ENCODE measurements at regions not wholly inside any gene's neighbourhood (a gene's known extent, or its start where the extent isn't known, plus 50 kb on each side); places are given as distances from the start of the nearest gene placed in this dataset.
A peak's percentile ranks its signal among the peaks of the same experiment; 100 is the strongest.

DNA sequence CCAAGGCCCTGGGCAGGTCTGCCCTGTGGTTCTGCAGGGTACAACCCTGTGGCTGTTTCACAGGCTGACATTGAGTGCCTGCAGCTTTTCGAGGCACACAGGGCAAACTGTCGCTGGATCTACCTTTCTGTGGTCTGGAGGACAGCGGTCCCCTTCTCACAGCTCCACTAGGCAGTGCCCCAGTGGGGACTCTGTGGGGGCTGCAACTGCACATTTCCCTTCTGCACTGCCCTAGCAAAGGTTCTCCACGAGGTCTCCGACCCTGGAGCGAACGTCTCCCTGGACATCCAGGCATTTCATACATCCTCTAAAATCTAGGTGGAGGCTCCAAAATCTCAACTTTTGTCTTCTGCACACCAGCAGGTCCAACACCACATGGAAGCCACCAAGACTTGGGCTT, 1645.2 kb upstream of the CDH6 start:
- Histone ChIP-seq H2AFZ (ENCODE audit: insufficient read depth, low read length, poor library complexity) (no peak overlapping the region), H3K79me1 (ENCODE audit: low read length) (peaks cover 5% of the 10 kb centered on the region), H3K4me1 (ENCODE audit: control insufficient read depth in 1 of 2, insufficient read depth in 2 of 2, low read length in 2 of 2) (peaks cover 3 to 9% of the 10 kb centered on the region in 2 experiments), H4K12ac (ENCODE audit: low read depth, low read length) (no peak overlapping the region), H3K18ac (ENCODE audit: low read length) (peak overlapping the region; percentile 59), H4K8ac (ENCODE audit: low read depth, low read length) (no peak overlapping the region), H2BK120ac (ENCODE audit: insufficient read depth, low read length, poor library complexity) (peak overlapping the region; percentile 43), H3K36me3 (ENCODE audit: control insufficient read depth in 1 of 2, insufficient read depth in 2 of 2, low read length in 2 of 2) (no peaks in the 10 kb centered on the region), H3K27ac (ENCODE audit: low read depth, low read length) (no peak overlapping the region), H3K79me2 (ENCODE audit: control insufficient read depth, insufficient read depth, low read length, poor library complexity) (no peaks in the 10 kb centered on the region), H3K4me2 (ENCODE audit: low read length) (no peak overlapping the region), H3K27me3 (ENCODE audit: insufficient read depth, low read length) (no peaks in the 10 kb centered on the region), H3K4me3 (ENCODE audit: low read depth, low read length) (no peak overlapping the region), H3K4ac (ENCODE audit: low read depth, low read length) (no peak overlapping the region), H3K9ac (ENCODE audit: low read length) (no peak overlapping the region), H3K14ac (ENCODE audit: low read length) (peak overlapping the region; percentile 52), H4K91ac (ENCODE audit: low read depth, low read length) (peak overlapping the region; percentile 1), H2BK5ac (ENCODE audit: low read depth, low read length, poor library complexity) (no peak overlapping the region), H2BK12ac (ENCODE audit: low read length) (peak overlapping the region; percentile 7), H2AK5ac (ENCODE audit: low read length) (peak overlapping the region; percentile 56), H3K9me3 (ENCODE audit: insufficient read depth, low read depth, low read length) (no peaks in the 10 kb centered on the region), H3K23ac (ENCODE audit: low read length) (no peak overlapping the region)
- no peak for DNase-seq
- WGBS (ENCODE audit: extremely low coverage, insufficient coverage, insufficient read length), result no CpG with 5 or more reads among the region's 7 CpGs

- H3K27ac ChIP-seq (ENCODE audit: low read depth, low read length), result no peak overlapping the region
- H2AK5ac ChIP-seq (ENCODE audit: low read length), result no peak overlapping the region
- no peaks in the 10 kb centered on the region for H3K9me3 ChIP-seq (ENCODE audit: insufficient read depth, low read depth, low read length)
- peaks cover 3 to 10% of the 10 kb centered on the region in 2 experiments for H3K4me1 ChIP-seq (ENCODE audit: control insufficient read depth in 1 of 2, insufficient read depth in 2 of 2, low read length in 2 of 2)
- H2BK12ac ChIP-seq (ENCODE audit: low read length), result no peak overlapping the region
- no peak overlapping the region for H2AFZ ChIP-seq (ENCODE audit: insufficient read depth, low read length, poor library complexity)
- H3K79me1 ChIP-seq (ENCODE audit: low read length), result peaks cover 5% of the 10 kb centered on the region
- H3K18ac ChIP-seq (ENCODE audit: low read length), result no peak overlapping the region
- H3K4ac ChIP-seq (ENCODE audit: low read depth, low read length), result no peak overlapping the region
- H2BK5ac ChIP-seq (ENCODE audit: low read depth, low read length, poor library complexity), result no peak overlapping the region
- no peaks in the 10 kb centered on the region for H3K27me3 ChIP-seq (ENCODE audit: insufficient read depth, low read length)
- H3K14ac ChIP-seq (ENCODE audit: low read length), result no peak overlapping the region
- WGBS (ENCODE audit: extremely low coverage, insufficient coverage, insufficient read length), result no CpG with 5 or more reads among the region's 6 CpGs
- no peak overlapping the region for H3K4me3 ChIP-seq (ENCODE audit: low read depth, low read length)
- H4K8ac ChIP-seq (ENCODE audit: low read depth, low read length), result no peak overlapping the region
- no peak overlapping the region for H3K4me2 ChIP-seq (ENCODE audit: low read length)
- no peaks in the 10 kb centered on the region for H3K79me2 ChIP-seq (ENCODE audit: control insufficient read depth, insufficient read depth, low read length, poor library complexity)
- H2BK120ac ChIP-seq (ENCODE audit: insufficient read depth, low read length, poor library complexity), result no peak overlapping the region
- H3K36me3 ChIP-seq (ENCODE audit: control insufficient read depth in 1 of 2, insufficient read depth in 2 of 2, low read length in 2 of 2), result no peaks in the 10 kb centered on the region
- no peak overlapping the region for H4K91ac ChIP-seq (ENCODE audit: low read depth, low read length)
- H4K12ac ChIP-seq (ENCODE audit: low read depth, low read length), result no peak overlapping the region
- DNase-seq, result no peak
- H3K9ac ChIP-seq (ENCODE audit: low read length), result no peak overlapping the region
- no peak overlapping the region for H3K23ac ChIP-seq (ENCODE audit: low read length)
Measured at GRCh38 chr5:29547236-29547865, 1646.1 kb upstream of the CDH6 start.

DNA sequence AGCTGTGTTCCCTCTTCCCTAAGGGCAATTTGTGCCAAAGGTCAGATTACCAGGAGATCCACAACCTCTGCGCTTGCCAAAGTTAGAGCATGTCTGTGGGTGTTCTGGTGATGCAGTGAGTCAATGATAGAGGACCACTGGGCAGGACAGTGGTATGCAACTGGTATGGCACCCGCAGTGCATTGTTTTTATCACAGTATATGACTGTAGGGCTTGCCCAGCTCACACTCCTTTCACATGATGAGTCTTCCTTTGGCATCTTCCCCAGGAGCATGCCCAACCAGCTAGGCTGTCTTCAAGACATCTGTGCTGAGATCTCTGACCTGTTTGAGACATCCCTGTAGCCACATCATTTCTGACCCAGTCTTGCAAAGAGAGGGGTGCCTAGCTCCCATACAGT, 1650.0 kb upstream of the CDH6 start:
- no CpG with 5 or more reads among the region's 2 CpGs for WGBS (ENCODE audit: extremely low coverage, insufficient coverage, insufficient read length)
- Histone ChIP-seq H3K9ac (ENCODE audit: low read length) (no peak overlapping the region), H3K36me3 (ENCODE audit: control insufficient read depth in 1 of 2, insufficient read depth in 2 of 2, low read length in 2 of 2) (peaks cover 0 to 3% of the 10 kb centered on the region in 2 experiments), H4K12ac (ENCODE audit: low read depth, low read length) (no peak overlapping the region), H3K4me3 (ENCODE audit: low read depth, low read length) (no peak overlapping the region), H2BK120ac (ENCODE audit: insufficient read depth, low read length, poor library complexity) (no peak overlapping the region), H3K79me1 (ENCODE audit: low read length) (peaks cover 3% of the 10 kb centered on the region), H2AFZ (ENCODE audit: insufficient read depth, low read length, poor library complexity) (no peak overlapping the region), H2AK5ac (ENCODE audit: low read length) (no peak overlapping the region), H2BK12ac (ENCODE audit: low read length) (no peak overlapping the region), H3K27ac (ENCODE audit: low read depth, low read length) (no peak overlapping the region), H3K79me2 (ENCODE audit: control insufficient read depth, insufficient read depth, low read length, poor library complexity) (no peaks in the 10 kb centered on the region), H3K23ac (ENCODE audit: low read length) (no peak overlapping the region), H2BK5ac (ENCODE audit: low read depth, low read length, poor library complexity) (no peak overlapping the region), H3K18ac (ENCODE audit: low read length) (no peak overlapping the region), H3K4ac (ENCODE audit: low read depth, low read length) (no peak overlapping the region), H4K8ac (ENCODE audit: low read depth, low read length) (no peak overlapping the region), H3K4me1 (ENCODE audit: control insufficient read depth in 1 of 2, insufficient read depth in 2 of 2, low read length in 2 of 2) (peaks cover 3 to 9% of the 10 kb centered on the region in 2 experiments), H3K4me2 (ENCODE audit: low read length) (no peak overlapping the region), H4K91ac (ENCODE audit: low read depth, low read length) (no peak overlapping the region), H3K9me3 (ENCODE audit: insufficient read depth, low read depth, low read length) (no peaks in the 10 kb centered on the region), H3K14ac (ENCODE audit: low read length) (no peak overlapping the region), H3K27me3 (ENCODE audit: insufficient read depth, low read length) (no peaks in the 10 kb centered on the region)
- DNase-seq, result no peak

DNA sequence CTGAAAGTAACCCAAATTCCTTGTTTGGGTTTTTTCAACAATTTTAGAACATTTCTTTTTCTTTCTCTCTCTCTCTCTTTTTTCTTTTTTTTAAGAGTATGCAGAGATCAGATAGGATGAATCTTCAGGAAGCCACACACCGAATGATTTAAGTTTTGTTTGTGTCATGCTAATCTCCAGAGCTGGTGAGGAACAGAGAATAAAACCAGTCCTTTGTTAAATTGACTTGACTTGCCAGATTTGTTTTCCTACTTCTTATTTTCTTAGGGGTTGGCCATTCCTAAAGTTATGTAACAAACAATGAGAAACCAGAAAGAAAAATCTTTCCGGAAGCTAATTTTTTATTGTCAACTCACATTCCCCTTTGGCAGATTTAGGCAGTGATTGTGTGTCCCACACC, 1669.3 kb upstream of the CDH6 start:
- no peak overlapping the region for H3K23ac ChIP-seq (ENCODE audit: low read length)
- WGBS (ENCODE audit: extremely low coverage, insufficient coverage, insufficient read length), result no CpG with 5 or more reads among the region's 2 CpGs
- DNase-seq, result no peak
- no peak overlapping the region for H2BK120ac ChIP-seq (ENCODE audit: insufficient read depth, low read length, poor library complexity)
- no peaks in the 10 kb centered on the region for H3K27me3 ChIP-seq (ENCODE audit: insufficient read depth, low read length)
- no peak overlapping the region for H3K18ac ChIP-seq (ENCODE audit: low read length)
- no peak overlapping the region for H4K91ac ChIP-seq (ENCODE audit: low read depth, low read length)
- no peaks in the 10 kb centered on the region for H3K79me1 ChIP-seq (ENCODE audit: low read length)
- no peak overlapping the region for H4K8ac ChIP-seq (ENCODE audit: low read depth, low read length)
- H2BK5ac ChIP-seq (ENCODE audit: low read depth, low read length, poor library complexity), result no peak overlapping the region
- H3K79me2 ChIP-seq (ENCODE audit: control insufficient read depth, insufficient read depth, low read length, poor library complexity), result no peaks in the 10 kb centered on the region
- no peak overlapping the region for H2BK12ac ChIP-seq (ENCODE audit: low read length)
- no peak overlapping the region for H3K9ac ChIP-seq (ENCODE audit: low read length)
- H2AK5ac ChIP-seq (ENCODE audit: low read length), result no peak overlapping the region
- no peak overlapping the region for H3K14ac ChIP-seq (ENCODE audit: low read length)
- H2AFZ ChIP-seq (ENCODE audit: insufficient read depth, low read length, poor library complexity), result no peak overlapping the region
- no peaks in the 10 kb centered on the region for H3K4me1 ChIP-seq (ENCODE audit: control insufficient read depth in 1 of 2, insufficient read depth in 2 of 2, low read length in 2 of 2)
- H3K4ac ChIP-seq (ENCODE audit: low read depth, low read length), result no peak overlapping the region
- H3K27ac ChIP-seq (ENCODE audit: low read depth, low read length), result no peak overlapping the region
- H3K4me2 ChIP-seq (ENCODE audit: low read length), result no peak overlapping the region
- H3K9me3 ChIP-seq (ENCODE audit: insufficient read depth, low read depth, low read length), result no peaks in the 10 kb centered on the region
- H3K4me3 ChIP-seq (ENCODE audit: low read depth, low read length), result no peak overlapping the region
- no peaks in the 10 kb centered on the region for H3K36me3 ChIP-seq (ENCODE audit: control insufficient read depth in 1 of 2, insufficient read depth in 2 of 2, low read length in 2 of 2)
- no peak overlapping the region for H4K12ac ChIP-seq (ENCODE audit: low read depth, low read length)
